GM18951 (cell line): ENCODE measurements at regions not wholly inside any gene's neighbourhood (a gene's known extent, or its start where the extent isn't known, plus 50 kb on each side); places are given as distances from the start of the nearest gene placed in this dataset.
A peak's percentile ranks its signal among the peaks of the same experiment; 100 is the strongest.

Source experiments
- POLR2A ChIP-seq: IDR thresholded peaks from 4 replicates; pipeline ENCODE4 v1.6.1; 2011; ENCODE audit warnings: mild to moderate bottlenecking; ENCODE audit not compliant: insufficient read length, insufficient read depth; ENCODE audit errors: extremely low read depth
- in situ Hi-C: fragments of 300-500 bp; cut with MboI; formaldehyde crosslinking; loops from one replicate; pipeline ENCODE4 v1.12.0; 2022; ENCODE audit warnings: low sequenced_read_pairs, mixed read lengths, inconsistent platforms; ENCODE audit not compliant: unreplicated experiment

GRCh38 chr12:124459852-124460645, 107.4 kb downstream of the NCOR2 start:
- in situ Hi-C loops: no loop called here
- TF ChIP-seq POLR2A: peak; percentile 9

DNA sequence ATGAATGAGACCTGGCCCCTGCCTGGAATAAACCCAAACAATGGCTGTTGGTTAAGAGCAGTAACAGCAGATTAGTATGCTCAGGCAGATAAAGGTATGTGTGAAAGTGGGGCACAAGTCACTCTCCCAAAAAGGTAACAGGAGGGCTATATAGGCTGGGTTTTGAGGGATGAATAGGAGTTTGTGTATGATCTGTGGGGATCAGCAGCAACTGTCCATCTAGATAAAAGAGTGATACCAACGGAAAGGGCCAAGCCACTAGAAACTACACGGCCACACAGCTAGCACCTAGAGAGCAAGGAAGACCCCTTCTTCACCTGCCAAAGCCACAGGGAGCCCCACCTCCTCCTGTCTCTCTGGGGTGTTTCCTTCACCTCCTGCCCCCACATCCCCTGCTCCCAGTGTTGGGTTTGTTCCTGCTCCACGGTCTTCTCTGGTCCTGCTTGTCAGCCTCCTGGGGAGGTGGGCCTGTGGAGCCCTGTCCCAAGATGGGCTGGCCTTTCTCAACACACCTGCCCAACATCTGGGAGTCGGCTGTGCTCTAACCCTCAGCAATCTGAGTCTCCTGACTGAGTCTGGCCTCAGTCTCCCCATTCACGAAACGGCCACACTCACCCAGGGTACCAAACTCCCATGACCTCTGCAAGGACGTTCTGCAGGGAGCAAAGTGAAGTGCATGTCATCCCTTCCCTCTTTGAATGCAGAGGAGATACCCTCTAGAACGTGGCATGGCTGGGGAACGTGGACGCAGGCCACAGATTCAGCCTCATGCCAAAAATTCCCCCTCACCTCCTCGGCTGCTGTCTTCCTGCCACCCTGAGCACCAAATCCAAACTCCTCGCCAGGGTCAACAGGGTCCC, 108.2 kb downstream of the NCOR2 start:
- in situ Hi-C loops: no loop called here
- no peak for TF ChIP-seq POLR2A

- TF ChIP-seq POLR2A: no peak
- in situ Hi-C loops: no loop called here
Observed at GRCh38 chr12:124458220-124458991, 109.0 kb downstream of the NCOR2 start.

DNA sequence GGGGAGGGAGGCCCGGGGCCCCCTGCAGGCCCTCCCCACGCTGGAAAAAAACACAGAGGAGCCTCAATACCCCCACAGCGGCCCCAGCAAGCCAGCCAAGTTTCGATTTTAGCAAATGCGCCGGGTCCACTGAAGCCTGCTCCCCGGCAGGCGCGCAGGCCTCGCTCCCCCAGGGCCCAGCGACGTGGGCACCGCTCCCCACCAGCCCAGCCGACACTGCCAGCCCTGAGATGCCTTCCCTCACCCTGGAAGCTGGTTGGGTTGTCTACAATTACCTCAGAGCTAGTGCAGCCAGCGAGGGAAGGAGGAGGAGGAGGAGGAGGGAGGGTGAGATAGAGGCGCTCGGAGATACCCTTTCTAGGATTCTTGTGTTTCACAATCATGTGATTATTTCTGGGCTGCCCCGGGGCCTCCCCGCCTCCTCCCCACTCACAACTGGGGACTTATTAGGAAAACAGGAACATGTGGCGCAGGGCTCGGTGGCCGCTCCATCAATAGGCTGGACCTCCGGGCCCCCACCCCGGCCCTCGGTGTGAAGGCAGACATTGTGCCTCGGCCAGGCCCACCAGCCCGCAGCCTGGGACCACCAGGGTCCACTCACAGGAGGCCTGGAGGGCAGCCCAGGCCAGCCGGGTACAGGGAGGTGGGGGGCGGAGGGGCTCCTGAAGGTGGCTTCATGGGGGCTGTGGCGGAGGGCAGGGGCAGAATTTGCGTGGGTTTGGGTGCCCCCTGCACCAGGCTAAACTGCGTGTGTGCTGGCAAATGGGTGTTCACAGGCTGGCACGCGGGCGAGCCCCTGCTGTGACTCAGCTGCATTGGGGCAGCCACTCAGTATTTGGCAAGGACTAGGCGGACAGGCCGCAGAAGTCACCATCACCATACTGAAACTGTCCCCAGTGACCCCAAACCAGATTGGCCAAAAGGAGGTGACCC, 109.9 kb downstream of the NCOR2 start:
- peak; percentile 39 for TF ChIP-seq POLR2A
- in situ Hi-C loops: no loop called here

GRCh38 chr12:124456652-124457152, 110.7 kb downstream of the NCOR2 start:
- in situ Hi-C loops: no loop called here
- peak; percentile 20 for TF ChIP-seq POLR2A

DNA sequence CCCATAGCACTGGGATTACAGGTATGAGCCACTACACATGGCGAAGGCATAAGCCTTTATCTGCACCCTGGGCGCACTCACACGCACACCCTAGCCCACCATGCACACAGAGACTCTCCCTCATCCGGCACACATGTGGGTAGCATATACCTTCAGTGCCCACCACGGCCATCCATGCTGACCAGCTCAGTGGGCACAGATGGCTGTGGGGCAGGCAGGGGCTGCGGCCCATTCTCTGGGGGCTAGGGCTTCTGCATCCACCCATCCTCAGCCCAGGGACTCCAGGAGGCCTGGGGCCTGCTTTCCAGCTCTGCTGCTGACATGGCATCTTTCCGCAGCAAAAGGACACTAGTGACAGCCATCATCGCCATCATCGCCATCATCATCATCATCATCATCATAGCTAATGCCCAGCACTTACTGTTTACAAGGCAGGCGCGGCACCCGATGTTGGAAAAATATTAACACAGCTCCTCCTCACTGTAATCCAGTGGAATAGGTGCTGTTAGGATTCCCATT, 111.2 kb downstream of the NCOR2 start:
- in situ Hi-C loops: no loop called here
- no peak for TF ChIP-seq POLR2A

- TF ChIP-seq POLR2A: no peak
- in situ Hi-C loops: no loop called here
Observed at GRCh38 chr12:124455336-124455735, 112.1 kb downstream of the NCOR2 start.

GRCh38 chr12:124454735-124455134, 112.7 kb downstream of the NCOR2 start:
- in situ Hi-C loops: no loop called here
- no peak for TF ChIP-seq POLR2A

- no peak for TF ChIP-seq POLR2A
- in situ Hi-C loops: no loop called here
Observed at GRCh38 chr12:124454352-124454725, 113.1 kb downstream of the NCOR2 start.

- TF ChIP-seq POLR2A: peak; percentile 59
- in situ Hi-C loops: no loop called here
Observed at GRCh38 chr12:124453419-124454351, 113.7 kb downstream of the NCOR2 start.
